SK-N-DZ (cell line): ENCODE measurements at regions not wholly inside any gene's neighbourhood (a gene's known extent, or its start where the extent isn't known, plus 50 kb on each side); places are given as distances from the start of the nearest gene placed in this dataset.
A peak's percentile ranks its signal among the peaks of the same experiment; 100 is the strongest.

ENCODE experiments used
- DNase-seq: peaks from one replicate; pipeline ENCODE4 v3.0.0-alpha.2; 2015; ENCODE audit warnings: low spot score

GRCh38 chr20:37455659-37456058 is 65.4 kb upstream of the NNAT start:
- DNase-seq: no peak

DNA sequence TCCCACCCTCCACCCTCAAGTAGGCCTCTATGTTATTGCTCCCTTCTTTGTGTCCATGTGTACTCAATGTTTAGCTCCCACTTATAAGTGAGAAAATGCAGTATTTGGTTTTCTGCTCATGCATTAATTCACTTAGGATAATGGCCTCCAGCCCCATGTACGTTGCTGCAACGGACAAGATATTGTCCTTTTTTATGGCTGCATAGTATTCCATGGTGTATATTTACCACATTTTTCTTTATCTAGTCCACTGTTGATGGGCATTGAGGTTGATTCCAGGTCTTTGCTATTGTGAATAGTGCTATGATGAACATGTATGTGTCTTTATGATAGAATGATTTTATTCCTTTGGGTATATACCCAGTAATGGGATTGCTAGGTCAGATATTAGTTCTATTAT is 64.1 kb upstream of the NNAT start:
- no peak for DNase-seq

DNA sequence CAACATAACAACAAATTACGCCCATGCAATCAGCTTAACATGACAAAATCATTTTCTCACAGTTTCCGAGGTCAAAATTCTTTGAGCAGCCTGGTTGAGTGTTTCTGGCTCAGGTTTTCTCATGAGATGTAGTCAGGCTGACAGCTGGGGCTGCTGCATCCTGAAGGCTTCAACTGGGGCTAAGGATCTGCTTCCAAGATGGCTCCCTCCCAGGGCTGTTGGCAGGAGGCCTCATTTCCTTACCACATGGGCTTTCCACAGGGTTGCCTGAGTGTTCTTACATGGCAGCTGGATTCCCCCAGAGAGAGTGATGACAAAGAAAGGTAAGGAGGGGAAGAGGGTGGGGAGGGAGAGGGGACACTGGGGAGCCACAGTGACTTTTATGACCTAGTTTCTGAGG is 63.1 kb upstream of the NNAT start:
- DNase-seq: no peak

DNA sequence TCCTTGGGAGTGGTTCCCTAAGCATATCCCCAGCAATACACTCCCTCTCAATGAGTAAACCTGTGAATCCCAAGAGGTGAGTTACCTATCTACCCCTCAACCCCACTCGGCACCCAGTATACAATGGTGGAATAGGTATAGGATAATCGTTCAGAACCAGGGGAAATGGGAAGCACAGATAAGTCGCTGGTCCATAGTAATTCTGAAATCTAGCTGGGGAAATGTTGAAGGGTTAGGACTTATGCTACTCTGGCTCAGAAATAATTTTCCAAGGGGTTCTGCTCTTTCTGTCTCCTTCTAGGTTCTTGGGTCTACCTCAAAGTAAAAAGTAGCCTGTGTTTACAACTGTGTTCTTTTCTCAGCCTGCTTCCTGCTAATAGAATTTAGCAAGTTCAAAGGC is 62.3 kb upstream of the NNAT start:
- DNase-seq: no peak

DNA sequence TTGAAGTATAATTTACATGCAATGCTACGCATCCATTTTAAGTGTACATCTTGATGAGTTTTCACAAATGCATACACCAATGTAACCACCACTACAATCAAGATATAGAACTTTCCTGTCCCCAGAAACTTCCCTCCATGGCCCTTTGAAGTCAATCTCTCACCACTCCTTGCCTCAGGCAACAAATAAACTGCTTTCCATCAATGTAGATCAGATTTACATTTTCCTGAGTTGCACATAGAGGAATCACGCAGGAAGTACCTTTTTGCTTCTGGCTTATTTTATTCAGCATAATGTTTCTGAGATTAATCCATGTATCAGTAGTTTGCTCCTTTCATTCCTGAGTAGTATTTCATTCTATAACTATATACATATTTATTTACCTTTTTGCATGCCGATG is 59.6 kb upstream of the NNAT start:
- no peak for DNase-seq

DNA sequence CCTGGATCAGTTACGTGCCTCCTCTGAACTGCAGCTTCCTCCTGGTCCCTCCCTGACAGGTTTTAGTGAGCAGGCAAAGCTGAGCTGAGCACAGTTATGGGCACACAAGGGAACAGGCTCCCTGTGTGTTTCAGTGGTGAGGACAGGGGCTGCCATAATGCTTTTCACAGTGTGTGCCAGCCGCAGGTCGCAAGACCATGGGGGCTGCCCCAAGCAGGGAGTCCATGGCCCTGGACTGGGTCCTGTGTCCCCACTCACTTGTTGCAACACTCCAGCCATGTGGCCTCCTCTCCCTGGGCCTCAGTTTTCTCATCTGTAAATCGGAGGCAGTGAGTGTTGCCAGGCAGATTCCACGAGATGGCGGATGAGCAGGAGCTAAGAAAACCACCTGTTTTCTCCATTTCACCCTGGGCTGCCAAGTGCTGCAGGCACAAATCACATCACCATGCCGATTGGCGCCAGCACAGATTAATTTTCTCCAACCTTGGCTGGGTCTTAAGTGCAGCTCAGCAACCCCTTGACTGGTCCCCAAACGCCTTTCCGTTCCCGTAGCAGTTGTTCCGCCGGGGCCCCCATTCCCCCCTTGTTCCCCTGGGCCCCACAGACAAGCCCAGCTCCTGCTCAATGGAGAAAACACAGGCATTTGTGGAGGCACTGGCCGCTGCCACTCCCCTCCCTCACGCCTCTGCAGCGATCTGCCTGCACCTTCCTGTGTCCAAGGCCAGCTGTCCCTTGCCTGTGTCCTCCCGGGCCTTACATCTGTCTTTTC is 57.1 kb upstream of the NNAT start:
- peak; percentile 51 for DNase-seq

DNA sequence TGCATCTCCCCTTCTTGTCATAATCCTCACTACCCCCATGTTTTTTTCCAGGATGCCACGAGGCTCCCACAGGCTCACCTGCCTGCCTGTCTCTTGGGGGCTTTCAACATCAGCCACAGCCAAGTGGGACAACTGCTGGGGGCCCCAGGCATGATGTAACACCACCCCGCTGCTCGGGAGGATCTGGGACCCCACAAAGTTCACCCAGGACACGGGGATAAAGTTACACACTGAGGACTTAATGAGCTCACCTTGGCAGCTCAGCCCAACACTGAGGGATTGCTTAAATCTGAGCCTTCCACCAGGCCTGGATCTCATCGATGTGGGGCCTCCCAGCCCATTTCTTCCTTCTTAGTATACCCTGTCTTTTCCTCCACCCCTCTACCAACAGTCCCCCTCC is 56.4 kb upstream of the NNAT start:
- DNase-seq: no peak
